Natural killer cell treated with Interleukin-12 subunit alpha and Interleukin-12 subunit beta and Interleukin-15 and Interleukin-18, amount 100 ng/mL, for 72 hours (primary cell): ENCODE measurements at regions not wholly inside any gene's neighbourhood (a gene's known extent, or its start where the extent isn't known, plus 50 kb on each side); places are given as distances from the start of the nearest gene placed in this dataset.

ENCODE experiments used
- ATAC-seq, 2 donors: fragments of 150-1000 bp; cut with Tn5 transposase in 1 of 2; sonication (Bioruptor Pico), chemical (Tn5 transposase) in 1 of 2; 2 replicates each; pipeline ENCODE4 v1.10.0; 2021
- DNase-seq: peaks from one replicate; pipeline ENCODE4 v3.0.0; 2022; ENCODE audit warnings: low spot score
- H3K27ac Mint-ChIP-seq, 2 donors: 1 replicate in 1 of 2; 2 replicates in 1 of 2; pipeline ENCODE4 v1.8.0; 2022; ENCODE audit warnings: mixed read lengths in 2 of 2, mild to moderate bottlenecking in 1 of 2, moderate library complexity in 1 of 2
- H3K27me3 Mint-ChIP-seq, 2 donors: 1 replicate in 1 of 2; 2 replicates in 1 of 2; pipeline ENCODE4 v1.8.0; 2022; ENCODE audit warnings: mixed read lengths in 2 of 2
- H3K36me3 Mint-ChIP-seq: one replicate; pipeline ENCODE4 v1.8.0; 2022; ENCODE audit warnings: mixed read lengths
- H3K4me1 Mint-ChIP-seq, 2 donors: 1 replicate in 1 of 2; 2 replicates in 1 of 2; pipeline ENCODE4 v1.8.0; 2022; ENCODE audit warnings: low read depth in 2 of 2, mixed read lengths in 2 of 2, mild to moderate bottlenecking in 1 of 2
- H3K4me3 Mint-ChIP-seq: one replicate; pipeline ENCODE4 v1.8.0; 2022; ENCODE audit warnings: mixed read lengths
- H3K9me3 Mint-ChIP-seq: 2 replicates; pipeline ENCODE4 v1.8.0; 2022; ENCODE audit warnings: mixed read lengths

DNA sequence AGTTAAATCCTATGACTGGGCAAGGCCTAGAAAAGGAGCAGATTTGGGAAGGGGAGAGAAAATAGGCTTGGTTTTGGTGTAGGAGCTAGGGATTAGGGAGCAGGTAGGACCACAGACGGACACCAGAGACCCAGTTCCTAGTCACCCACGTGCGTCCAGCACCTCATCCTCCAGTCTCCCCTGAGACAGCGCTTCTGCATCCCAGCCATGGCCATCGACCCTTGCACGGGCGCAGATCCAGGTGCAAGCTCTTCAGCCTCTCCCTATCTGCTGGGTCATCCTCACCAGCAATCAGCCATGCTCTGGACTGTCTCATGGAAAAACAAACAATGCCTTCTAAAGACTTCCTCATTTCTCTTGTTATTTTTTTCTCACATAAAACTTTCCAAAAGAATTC, 246.8 kb upstream of the RAB6C start:
- H3K27me3 Mint-ChIP-seq = peaks cover 0 to 6% of the 10 kb centered on the region in 2 donors
- no peak for DNase-seq
- H3K36me3 Mint-ChIP-seq = no peaks in the 10 kb centered on the region
- no peak overlapping the region for H3K4me3 Mint-ChIP-seq
- H3K27ac Mint-ChIP-seq = no peak overlapping the region
- H3K4me1 Mint-ChIP-seq = no peaks in the 10 kb centered on the region
- H3K9me3 Mint-ChIP-seq = no peaks in the 10 kb centered on the region
- ATAC-seq = no peak

DNA sequence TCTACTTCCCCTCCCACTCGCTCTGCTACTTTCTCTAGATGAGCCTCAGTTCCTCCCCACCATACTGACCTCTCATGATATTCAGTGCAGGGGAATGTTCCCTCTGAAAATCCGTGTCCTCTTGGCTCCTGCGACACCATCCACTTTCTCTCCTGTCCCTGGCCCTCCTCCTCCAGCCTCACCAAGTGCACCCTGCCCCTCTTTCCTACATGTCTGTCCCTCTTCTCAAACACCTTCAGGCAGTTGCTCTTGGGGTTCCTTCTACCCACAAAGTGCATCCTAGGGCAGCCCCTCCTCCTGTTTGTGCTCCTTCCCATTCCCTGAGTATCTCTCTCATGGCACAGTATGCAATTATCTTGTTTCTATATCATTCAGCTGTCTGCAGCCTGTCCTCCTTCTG, 246.4 kb upstream of the RAB6C start:
- DNase-seq (no peak), ATAC-seq (no peak)
- Mint-ChIP-seq H3K27me3 (peaks cover 0 to 6% of the 10 kb centered on the region in 2 donors), H3K27ac (no peak overlapping the region), H3K36me3 (no peaks in the 10 kb centered on the region), H3K4me1 (no peaks in the 10 kb centered on the region), H3K4me3 (no peak overlapping the region), H3K9me3 (no peaks in the 10 kb centered on the region)

DNA sequence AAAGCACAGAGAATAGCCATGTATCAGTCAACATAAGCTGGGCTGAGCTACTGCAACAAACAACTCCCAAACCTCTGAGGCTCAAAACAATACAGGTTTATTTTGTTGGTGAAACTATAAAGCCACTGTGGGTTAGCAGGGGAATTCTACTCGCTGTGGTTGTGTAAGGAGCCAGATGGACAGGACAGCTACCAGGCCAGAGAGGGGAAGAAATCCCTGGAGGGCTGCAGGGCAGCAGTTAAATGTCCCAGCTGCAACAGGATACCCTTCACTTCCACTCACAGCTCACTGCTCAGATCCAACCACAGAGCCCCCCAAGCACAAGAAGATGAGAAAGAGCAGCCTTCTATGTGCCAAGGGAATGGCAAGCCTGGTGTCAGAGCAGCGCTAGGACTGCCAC, 245.9 kb upstream of the RAB6C start:
- H3K4me3 Mint-ChIP-seq = no peak overlapping the region
- H3K9me3 Mint-ChIP-seq = no peaks in the 10 kb centered on the region
- no peaks in the 10 kb centered on the region for H3K4me1 Mint-ChIP-seq
- peaks cover 0 to 6% of the 10 kb centered on the region in 2 donors for H3K27me3 Mint-ChIP-seq
- H3K27ac Mint-ChIP-seq = no peak overlapping the region
- no peak for DNase-seq
- no peak for ATAC-seq
- no peaks in the 10 kb centered on the region for H3K36me3 Mint-ChIP-seq

DNA sequence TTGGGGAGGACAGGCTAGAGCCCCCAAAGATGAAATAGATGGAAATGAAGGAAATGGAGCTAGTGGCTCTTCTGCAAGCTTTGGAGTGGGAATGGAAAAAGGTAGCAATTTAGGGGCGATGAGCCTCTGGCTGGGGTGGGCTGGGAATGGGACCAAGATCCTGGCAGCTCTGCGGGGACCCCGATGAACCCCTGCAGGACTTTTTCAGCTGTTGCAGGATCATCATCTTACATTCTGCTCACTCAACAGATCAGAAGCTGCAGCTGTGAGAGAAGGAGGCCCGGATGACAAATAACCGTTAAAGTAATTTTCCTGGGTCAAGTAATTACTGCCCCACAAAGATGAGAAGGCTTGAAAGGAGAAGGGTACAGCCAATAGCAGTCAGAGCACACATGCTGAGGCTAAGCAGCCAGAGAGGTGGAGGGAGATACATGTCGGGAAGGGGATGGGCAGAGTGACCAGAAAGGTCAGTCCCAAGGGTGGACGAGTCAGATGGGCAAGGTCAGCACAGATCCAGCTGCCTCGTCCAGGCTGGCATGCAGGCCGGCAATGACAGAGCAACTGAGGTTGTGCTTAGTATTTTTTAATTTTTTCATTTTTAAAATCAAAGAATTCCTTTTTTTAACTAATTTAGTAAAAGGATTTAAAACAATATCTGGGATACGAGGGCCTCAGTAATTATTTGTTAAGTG, 245.0 kb upstream of the RAB6C start:
- ATAC-seq (no peak), DNase-seq (no peak)
- no peak overlapping the region for H3K4me3 Mint-ChIP-seq
- H3K9me3 Mint-ChIP-seq = no peaks in the 10 kb centered on the region
- no peaks in the 10 kb centered on the region for H3K4me1 Mint-ChIP-seq
- H3K27me3 Mint-ChIP-seq = peaks cover 0 to 6% of the 10 kb centered on the region in 2 donors
- no peaks in the 10 kb centered on the region for H3K36me3 Mint-ChIP-seq
- H3K27ac Mint-ChIP-seq = no peak overlapping the region

DNA sequence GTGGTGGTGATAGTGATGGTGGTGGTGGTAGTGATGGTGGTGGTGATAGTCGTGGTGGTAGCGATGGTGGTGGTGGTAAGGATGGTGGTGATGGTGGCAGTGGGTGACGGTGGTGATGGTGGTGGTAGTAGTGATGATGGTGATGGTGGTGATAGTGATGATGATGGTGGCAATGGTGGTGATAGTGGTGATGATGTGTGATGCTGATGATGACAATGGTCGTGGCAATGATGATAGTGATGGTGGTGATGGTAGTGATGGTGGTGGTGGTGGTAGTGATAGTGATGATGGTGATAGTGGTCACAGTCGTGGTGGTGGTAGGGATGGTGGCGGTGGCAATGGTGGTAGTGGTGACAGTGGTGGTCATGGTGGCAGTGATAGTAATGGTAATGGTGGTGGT, 243.9 kb upstream of the RAB6C start:
- ATAC-seq = no peak
- no peak for DNase-seq
- H3K27me3 Mint-ChIP-seq = peaks cover 4 to 8% of the 10 kb centered on the region in 2 donors
- no peaks in the 10 kb centered on the region for H3K36me3 Mint-ChIP-seq
- H3K27ac Mint-ChIP-seq = no peak overlapping the region
- peaks cover 0 to 4% of the 10 kb centered on the region in 2 donors for H3K4me1 Mint-ChIP-seq
- no peak overlapping the region for H3K4me3 Mint-ChIP-seq
- no peaks in the 10 kb centered on the region for H3K9me3 Mint-ChIP-seq

DNA sequence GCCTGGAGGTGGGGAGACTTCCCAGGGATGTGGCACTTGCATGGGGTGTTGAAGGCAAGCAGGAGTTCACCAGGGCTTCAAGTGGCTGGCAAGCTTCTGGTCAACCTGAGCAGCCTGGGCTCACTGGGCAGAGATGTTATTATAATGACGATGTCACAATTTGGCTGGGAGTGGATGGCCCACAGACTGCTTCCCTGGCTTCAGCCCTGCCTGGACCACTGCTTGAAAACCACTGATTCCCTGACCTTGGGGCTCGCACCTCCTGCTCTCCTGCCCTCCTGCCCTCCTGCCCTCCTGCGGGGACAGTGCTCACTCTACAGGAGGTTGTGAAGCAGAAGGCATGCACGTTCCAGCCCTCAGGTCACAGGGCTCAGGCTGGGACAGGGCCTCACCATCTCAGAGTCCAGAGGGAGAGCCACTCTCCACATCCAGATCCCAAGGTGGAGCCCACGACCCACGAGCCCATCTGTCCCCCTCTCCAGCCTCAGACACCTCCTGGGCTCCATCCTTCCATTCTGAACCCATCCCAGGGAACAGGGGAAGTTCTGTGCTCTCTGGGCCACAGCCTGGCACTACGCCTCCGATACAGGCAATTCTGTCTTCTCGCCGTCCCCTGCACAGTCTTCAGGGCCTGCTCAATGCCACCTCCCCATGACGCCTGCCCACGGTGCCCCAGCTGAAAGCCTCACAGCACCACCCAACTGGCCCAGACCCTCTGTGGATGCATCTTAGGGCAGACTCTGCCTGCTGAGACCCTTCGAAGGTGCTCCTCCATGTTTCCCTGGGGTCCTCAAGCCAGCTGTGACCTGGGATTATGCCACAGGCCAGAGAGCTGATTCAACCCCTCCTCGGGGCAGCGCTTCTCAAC, 241.6 kb upstream of the RAB6C start:
- Mint-ChIP-seq H3K4me3 (no peak overlapping the region), H3K9me3 (no peaks in the 10 kb centered on the region), H3K27me3 (peaks cover 4 to 10% of the 10 kb centered on the region in 2 donors), H3K36me3 (no peaks in the 10 kb centered on the region), H3K27ac (no peak overlapping the region), H3K4me1 (peaks cover 0 to 4% of the 10 kb centered on the region in 2 donors)
- DNase-seq (no peak), ATAC-seq (no peak)

DNA sequence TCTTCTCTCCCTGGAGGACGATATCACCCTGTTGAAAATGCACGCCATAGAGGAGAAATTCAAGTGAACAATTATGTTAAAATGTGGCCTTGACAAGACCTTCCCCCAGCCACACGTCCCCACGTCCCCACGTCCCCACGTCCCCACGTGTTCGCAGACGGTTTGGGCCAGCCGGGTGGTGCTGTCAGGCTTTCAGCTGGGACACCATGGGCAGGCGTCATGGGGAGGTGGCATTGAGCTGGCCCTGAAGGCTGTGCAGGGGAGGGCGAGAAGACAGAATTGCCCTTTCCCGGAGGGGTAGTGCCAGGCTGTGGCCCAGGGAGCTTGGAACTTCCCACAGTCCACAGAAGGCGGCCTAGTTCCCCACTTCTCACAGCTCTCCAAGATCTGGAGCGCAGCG, 240.7 kb upstream of the RAB6C start:
- no peaks in the 10 kb centered on the region for H3K9me3 Mint-ChIP-seq
- peaks cover 0 to 4% of the 10 kb centered on the region in 2 donors for H3K4me1 Mint-ChIP-seq
- no peak for ATAC-seq
- no peak overlapping the region for H3K4me3 Mint-ChIP-seq
- no peaks in the 10 kb centered on the region for H3K36me3 Mint-ChIP-seq
- H3K27me3 Mint-ChIP-seq = peaks cover 4 to 10% of the 10 kb centered on the region in 2 donors
- no peak for DNase-seq
- H3K27ac Mint-ChIP-seq = no peak overlapping the region

DNA sequence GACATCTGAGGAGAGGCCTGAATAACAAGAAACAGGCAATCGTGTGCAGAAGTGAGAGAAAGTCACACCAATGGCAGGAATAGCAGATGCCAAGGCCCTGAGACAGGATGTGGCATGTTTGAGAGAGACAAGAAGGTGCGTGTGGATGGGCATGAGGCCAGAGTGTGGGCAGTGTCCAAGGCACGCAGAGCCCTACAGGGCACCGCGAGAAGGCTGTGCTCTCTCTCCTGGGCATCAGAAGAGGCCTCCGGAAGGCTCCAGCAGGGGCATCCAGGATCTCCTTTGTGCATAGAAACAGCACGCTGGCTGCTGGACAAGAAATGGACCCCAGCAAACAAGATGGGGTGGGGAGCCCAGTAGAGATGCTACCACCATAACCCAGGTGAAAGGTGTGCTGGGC, 239.0 kb upstream of the RAB6C start:
- peaks cover 4 to 10% of the 10 kb centered on the region in 2 donors for H3K27me3 Mint-ChIP-seq
- no peaks in the 10 kb centered on the region for H3K36me3 Mint-ChIP-seq
- no peak overlapping the region for H3K27ac Mint-ChIP-seq
- no peak for ATAC-seq
- peaks cover 0 to 4% of the 10 kb centered on the region in 2 donors for H3K4me1 Mint-ChIP-seq
- no peak overlapping the region for H3K4me3 Mint-ChIP-seq
- DNase-seq = no peak
- no peaks in the 10 kb centered on the region for H3K9me3 Mint-ChIP-seq

DNA sequence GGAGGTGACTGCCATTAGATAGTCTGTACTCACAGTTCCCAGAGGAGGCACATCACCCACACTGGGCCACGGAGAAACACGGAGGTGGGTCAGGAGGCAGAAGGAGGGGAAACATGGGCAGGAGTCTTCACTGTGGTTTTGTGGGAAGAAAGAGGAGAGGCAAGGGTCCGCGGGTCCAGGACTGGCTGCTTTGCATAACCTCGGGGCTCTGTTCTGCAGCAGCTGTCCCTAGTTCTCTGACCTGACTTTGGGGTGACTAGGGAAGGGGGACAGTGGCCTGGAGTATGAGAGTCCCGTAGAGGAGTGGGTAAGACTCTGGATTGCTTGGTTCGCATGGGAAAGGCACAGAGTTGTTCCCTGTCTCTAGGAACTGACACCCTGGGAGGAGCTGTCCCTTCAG, 238.3 kb upstream of the RAB6C start:
- ATAC-seq (no peak), DNase-seq (no peak)
- no peak overlapping the region for H3K27ac Mint-ChIP-seq
- H3K4me3 Mint-ChIP-seq = no peak overlapping the region
- peaks cover 0 to 4% of the 10 kb centered on the region in 2 donors for H3K4me1 Mint-ChIP-seq
- H3K27me3 Mint-ChIP-seq = peaks cover 4 to 13% of the 10 kb centered on the region in 2 donors
- H3K36me3 Mint-ChIP-seq = no peaks in the 10 kb centered on the region
- no peaks in the 10 kb centered on the region for H3K9me3 Mint-ChIP-seq

DNA sequence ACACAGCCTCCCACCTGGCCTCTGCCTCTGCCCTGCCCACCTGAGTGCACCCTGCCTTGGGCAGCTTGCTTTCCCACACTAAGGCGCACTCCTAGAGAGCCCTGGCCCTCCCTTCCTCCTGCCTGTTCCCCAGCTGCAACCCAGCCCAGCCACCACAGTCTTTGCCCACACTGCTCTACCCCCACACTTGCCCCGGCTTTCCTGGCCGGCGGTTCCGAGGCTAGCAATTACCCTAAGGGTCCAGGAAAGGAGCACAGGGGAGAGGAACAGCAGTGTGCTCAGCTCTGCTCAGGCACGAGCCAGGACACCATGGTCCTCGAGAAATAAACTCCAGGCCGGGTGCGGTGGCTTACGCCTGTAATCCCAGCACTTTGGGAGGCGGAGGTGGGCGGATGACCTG, 237.8 kb upstream of the RAB6C start:
- H3K36me3 Mint-ChIP-seq = no peaks in the 10 kb centered on the region
- no peaks in the 10 kb centered on the region for H3K9me3 Mint-ChIP-seq
- H3K27ac Mint-ChIP-seq = no peak overlapping the region
- peaks cover 4 to 18% of the 10 kb centered on the region in 2 donors for H3K27me3 Mint-ChIP-seq
- H3K4me3 Mint-ChIP-seq = no peak overlapping the region
- DNase-seq (no peak), ATAC-seq (peak; percentile 17 to 35)
- H3K4me1 Mint-ChIP-seq = peaks cover 0 to 4% of the 10 kb centered on the region in 2 donors

DNA sequence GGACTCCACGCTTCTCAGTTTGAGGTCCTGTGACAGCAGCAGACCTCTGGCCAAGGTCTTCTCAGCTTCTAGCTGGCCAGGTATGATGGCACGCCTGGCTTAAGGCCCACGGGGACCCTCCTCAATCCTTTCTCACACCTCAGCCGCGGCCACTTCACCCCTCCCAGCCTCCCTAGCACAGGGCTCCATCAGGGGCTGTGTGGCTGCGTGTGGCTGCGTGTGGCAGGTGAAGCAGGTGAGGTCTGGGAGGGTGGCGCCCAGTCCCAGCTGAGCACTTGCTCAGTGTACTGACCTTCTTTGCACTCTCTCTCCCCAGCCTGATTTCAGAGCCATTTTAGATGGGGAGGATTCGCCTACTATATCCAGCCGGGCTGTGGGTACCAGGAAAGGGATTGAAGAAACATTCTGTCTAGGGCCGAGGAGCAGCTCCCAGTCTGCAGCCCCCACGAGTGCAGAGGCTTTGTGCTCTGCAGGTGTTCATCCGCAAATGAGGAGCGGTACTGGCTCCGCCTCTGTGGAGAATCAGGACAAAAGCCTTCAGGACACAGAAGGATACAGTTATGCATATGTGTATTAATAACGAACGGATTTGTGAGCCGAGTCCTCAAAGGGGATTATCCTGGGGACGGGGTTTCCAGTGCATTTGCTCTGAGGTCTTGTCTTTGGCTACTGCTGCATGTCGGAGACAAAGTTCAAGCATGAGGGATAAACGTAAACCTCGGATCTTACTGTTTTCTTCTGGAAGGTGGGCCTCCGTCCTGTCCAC, 236.9 kb upstream of the RAB6C start:
- Mint-ChIP-seq H3K9me3 (no peaks in the 10 kb centered on the region), H3K36me3 (no peaks in the 10 kb centered on the region), H3K4me3 (no peak overlapping the region), H3K4me1 (peaks cover 0 to 4% of the 10 kb centered on the region in 2 donors), H3K27ac (no peak overlapping the region), H3K27me3 (peaks cover 4 to 20% of the 10 kb centered on the region in 2 donors)
- no peak for DNase-seq
- ATAC-seq = no peak

DNA sequence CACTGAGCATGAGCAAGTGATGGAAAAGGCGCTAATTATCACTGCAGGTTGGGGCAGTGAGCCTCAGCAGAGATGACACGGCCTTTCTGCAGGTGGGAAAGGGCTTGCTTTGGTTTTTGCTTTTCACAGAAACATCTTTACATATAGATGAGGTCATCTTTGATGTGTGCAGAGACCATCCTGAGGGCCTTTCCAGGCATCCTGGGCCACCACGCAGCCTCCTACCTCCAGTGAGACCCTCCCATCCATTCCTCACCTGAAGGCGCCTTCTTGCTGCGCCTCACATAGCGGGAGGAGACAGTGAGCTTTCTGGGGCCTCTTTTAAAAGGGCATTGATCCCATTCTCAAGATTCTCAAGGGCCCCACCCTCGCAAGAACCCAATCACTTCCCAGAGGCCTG, 235.3 kb upstream of the RAB6C start:
- Mint-ChIP-seq H3K9me3 (no peaks in the 10 kb centered on the region), H3K27me3 (peaks cover 5 to 25% of the 10 kb centered on the region in 2 donors), H3K4me1 (peaks cover 0 to 4% of the 10 kb centered on the region in 2 donors), H3K36me3 (no peaks in the 10 kb centered on the region), H3K4me3 (no peak overlapping the region), H3K27ac (no peak overlapping the region)
- ATAC-seq (no peak), DNase-seq (peak; percentile 15)

DNA sequence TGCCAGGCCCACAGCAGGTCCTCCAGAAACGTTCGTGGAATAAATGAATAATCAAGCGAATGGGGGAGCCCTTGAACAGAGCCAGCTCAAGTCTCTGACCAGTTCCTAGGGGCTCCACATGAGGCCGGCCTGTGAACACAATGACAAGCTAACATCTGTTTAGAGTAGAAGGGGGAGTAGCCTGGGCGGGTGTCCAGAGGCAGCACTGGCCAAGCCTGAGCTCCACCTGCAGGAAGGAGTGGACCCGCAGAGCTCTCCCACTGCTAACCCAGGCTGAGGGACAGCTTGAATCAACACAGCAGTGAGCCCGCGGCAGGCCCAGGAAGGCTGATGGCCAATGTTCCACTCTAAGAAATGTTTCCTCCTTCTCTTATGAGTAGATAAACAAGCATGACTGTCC, 234.8 kb upstream of the RAB6C start:
- peak; percentile 60 for DNase-seq
- Mint-ChIP-seq H3K27ac (no peak overlapping the region), H3K9me3 (no peaks in the 10 kb centered on the region), H3K36me3 (no peaks in the 10 kb centered on the region), H3K27me3 (peaks cover 7 to 27% of the 10 kb centered on the region in 2 donors), H3K4me3 (no peak overlapping the region), H3K4me1 (peaks cover 0 to 4% of the 10 kb centered on the region in 2 donors)
- ATAC-seq = peak in 1 of 2 donors; percentile 22
